ENCODE measurements at regions not wholly inside any gene's neighbourhood (a gene's known extent, or its start where the extent isn't known, plus 50 kb on each side); places are given as distances from the start of the nearest gene placed in this dataset.
"Not testable (repeated sequence)": the region's sequence is repeated elsewhere in the genome, so short reads cannot be mapped to it uniquely, and the experiment has no call there.

GRCh38 chr14:53741479-53742232 is 215.0 kb downstream of the BMP4 start:
- no peak for DNase-seq

DNA sequence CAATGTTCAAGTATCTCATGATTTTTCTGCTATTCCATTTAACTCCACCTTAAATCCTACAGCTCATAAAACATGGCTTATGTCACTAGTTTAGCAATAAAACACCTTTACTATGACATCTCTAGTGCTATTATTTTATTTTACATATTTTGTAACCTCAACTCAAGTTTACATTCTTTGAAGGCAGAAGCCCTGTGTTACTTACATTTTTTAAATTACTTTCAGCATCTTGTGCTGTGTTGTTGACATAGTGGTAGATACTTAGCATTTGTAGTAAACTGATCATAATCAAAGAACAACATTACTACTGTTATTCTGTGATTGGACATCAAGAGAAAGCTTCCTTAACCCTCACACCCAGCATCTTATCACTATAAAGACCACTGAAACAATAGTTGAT is 216.1 kb downstream of the BMP4 start:
- DNase-seq = no peak

DNA sequence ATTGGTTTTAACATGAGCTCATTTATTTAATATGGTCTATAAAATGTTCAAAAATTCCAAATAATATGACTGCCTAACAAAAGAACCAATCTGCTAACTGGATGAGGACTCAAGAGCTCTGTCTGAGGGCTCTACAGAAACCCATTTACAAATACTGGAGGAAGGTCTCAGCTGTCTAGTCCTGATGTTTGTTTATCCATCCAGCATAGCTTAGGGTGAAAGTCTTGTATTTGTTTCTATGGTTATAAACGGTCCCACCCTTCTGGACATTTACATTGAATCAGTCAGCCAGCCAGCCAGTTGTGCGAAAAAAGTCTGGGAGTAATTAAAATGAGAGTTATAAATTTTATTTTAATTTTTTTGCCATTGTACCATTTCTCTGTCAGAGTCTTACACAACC is 220.7 kb downstream of the BMP4 start:
- no peak for DNase-seq

- DNase-seq = no peak
Observed at GRCh38 chr14:53723221-53723620, 233.4 kb downstream of the BMP4 start.

DNA sequence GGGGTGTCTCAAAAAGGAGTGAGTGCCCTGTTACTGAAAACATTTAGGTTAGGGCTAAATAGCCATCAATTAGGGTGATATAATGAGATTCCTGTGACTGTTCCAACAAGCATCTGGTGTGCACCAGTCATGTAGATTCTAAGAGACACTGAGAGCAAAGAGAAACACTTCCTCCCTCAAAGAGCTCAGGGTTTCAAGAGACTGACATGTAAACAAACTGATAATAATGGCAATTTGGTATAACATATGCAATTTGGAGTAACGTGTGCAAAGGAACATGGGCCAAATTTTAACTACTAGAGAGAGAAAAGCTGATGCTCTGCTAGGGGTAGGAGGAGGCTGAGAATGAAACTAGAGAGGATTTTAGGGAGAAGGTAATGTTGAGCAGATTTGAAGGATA is 237.1 kb downstream of the BMP4 start:
- DNase-seq = no peak

- DNase-seq = no peak
Observed at GRCh38 chr14:53716578-53716977, 240.0 kb downstream of the BMP4 start.

DNA sequence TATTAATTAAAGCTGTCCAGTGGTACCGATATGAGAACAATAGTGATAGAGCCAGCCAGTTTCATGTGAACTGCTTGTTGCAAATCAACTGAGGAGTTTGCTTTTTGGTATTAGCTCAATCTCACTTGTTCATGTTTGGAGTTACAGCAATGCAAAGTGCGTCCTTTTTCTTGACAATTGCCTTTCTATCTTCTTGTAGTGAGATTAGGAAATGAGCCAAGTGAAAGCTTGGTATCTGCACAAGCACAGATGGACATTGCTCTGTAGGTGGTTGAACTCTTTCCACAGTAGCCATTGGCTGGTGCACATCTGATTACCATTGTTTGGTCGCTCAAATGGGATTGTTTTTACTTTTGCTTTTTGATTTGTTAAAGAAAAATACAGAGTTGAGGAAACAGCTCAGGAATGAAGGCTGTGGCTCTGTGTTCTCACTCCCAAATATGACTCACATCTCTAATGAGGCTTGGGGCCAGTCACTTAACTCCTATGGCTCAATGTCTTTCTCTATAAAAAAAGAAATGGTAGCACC is 241.4 kb downstream of the BMP4 start:
- DNase-seq = no peak

DNA sequence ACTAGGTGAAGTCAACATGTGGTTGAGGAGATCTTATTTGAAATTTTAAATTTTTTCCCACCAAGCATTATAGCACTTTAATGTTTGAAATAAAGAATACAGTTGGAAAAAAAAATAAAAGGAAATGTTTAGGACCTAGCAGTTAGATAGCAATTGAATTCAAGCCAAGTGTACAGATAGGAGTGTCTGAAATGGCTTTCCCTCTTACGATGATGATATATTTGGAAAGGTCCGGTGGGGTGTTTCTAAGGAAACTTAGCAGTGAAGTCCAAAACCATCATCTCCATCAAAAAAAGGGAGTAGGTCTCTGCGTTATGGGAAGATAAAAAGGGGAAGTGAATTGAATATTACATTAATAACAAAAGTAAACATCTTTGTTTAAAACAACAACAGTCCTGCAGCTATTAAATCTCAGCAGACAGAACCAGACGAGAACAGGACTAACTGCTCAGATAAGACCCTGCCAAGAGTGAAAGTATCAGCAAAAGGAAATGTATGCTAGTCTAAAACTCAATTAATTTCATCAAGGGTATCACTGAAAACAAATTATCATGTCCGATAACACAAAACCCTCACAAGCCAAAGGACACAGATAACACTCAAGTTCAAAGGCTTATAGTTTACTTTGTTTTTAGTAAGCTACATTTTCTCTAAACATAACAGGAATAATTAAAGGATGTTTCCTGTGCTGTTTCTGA is 242.0 kb downstream of the BMP4 start:
- no peak for DNase-seq

DNA sequence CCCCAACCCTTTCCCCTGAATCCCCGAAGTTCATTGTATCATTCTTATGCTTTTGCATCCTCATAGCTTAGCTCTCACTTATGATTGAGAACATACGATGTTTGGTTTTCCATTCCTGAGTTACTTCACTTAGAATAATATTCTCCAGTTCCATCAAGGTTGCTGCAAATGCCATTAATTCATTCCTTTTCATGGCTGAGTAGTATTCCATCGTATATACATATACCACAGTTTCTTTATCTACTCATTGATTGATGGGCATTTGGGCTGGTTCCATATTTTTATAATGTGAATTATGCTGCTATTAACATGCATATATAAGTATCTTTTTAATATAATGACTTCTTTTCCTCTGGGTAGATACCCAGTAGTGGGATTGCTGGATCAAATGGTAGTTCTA is 243.7 kb downstream of the BMP4 start:
- DNase-seq = not testable (repeated sequence)

- DNase-seq = no peak
Observed at GRCh38 chr14:53711205-53711604, 245.4 kb downstream of the BMP4 start.

DNA sequence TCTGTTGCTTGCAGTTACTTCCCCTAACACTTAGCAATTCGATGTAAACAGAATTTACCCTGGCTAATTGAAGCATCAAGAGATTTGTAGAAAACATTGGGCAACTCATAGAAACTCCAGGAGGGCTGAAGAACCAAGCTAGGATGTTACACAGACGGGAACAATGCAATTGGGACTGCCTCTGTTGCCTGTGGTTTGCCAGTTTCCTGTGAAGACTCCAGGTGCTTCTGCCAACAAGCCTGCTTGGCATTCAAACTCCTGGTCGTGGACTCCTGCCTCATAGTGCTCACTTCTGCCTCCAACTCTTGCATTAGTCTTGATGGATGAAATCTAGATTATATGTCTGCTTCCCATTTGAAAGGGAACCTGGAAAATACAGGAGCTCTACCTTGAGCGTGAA is 246.0 kb downstream of the BMP4 start:
- DNase-seq = no peak

GRCh38 chr14:53709381-53709780 is 247.2 kb downstream of the BMP4 start:
- no peak for DNase-seq

GRCh38 chr14:53703457-53703856 is 253.2 kb downstream of the BMP4 start:
- DNase-seq = no peak

GRCh38 chr14:53701108-53701875 is 255.3 kb downstream of the BMP4 start:
- no peak for DNase-seq

GRCh38 chr14:53696217-53696965 is 260.2 kb downstream of the BMP4 start:
- no peak for DNase-seq

DNA sequence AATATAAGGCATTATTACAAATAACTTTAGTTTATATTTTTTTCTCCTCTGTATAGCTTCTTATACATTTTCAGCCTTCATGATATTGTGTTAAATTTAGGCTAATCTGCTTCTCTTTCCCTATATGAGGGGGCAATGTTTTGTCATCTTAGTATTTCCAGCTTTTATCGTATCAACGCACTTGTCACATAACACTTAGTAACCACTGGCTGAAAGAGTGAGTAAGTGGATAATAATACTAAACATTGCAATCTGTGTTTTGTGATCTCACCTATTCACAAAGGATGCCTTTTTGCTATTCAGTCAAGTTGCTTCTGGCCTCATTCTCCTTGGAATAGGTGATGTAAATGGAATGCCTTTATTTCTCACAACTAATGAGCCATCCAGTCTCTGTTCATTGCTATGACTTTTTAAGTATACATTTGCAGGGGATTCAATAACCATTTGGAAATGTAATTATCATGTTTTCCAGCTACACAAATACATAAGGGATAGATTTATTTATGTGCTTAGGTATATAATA is 260.9 kb downstream of the BMP4 start:
- no peak for DNase-seq

- DNase-seq = no peak
Observed at GRCh38 chr14:53692885-53693284, 263.7 kb downstream of the BMP4 start.

DNA sequence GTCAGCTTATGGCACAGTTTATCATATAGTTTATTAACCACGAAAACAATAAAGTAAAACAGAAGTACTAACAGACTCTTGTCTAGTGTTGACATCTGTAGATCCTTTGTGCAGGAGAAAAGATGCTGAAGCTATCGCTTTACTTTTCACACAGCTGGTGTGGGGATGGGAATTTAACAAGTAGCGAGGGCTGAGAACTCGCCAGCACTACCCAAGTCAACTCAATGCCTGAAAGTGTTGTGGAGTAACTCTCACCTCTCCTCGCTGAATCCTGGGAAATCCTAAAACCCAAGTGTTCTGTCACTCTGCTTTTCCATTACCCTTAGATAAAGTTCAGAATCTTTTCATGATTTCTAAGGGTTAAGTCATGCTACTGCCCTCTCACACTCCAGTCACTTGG is 264.2 kb downstream of the BMP4 start:
- no peak for DNase-seq

- no peak for DNase-seq
Observed at GRCh38 chr14:53683229-53683628, 273.4 kb downstream of the BMP4 start.

GRCh38 chr14:53672526-53672925 is 284.1 kb downstream of the BMP4 start:
- no peak for DNase-seq

GRCh38 chr14:53670701-53671100 is 285.9 kb downstream of the BMP4 start:
- no peak for DNase-seq

GRCh38 chr14:53668897-53669296 is 287.7 kb downstream of the BMP4 start:
- DNase-seq = no peak

DNA sequence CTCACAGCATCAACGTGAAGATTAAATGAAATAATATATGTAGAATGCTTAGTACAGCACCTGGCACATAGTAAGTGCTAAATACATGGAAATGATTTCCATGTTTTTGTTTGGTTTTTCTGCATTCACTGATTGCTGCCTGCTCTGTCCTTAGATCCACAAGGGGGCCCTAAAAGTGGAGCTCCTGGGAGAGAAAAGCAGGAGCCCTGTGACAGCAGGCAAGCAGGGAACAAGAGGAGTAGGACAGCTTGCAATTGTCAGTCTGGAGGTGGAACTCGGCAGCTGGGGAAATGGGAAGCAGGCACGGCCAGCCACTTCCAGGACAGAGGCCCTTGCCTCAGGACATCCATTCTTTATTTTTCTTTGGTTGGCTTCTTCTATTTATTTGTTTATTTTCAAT is 292.9 kb downstream of the BMP4 start:
- no peak for DNase-seq
